B cell (primary cell): ENCODE measurements at regions not wholly inside any gene's neighbourhood (a gene's known extent, or its start where the extent isn't known, plus 50 kb on each side); places are given as distances from the start of the nearest gene placed in this dataset.
"Not testable (repeated sequence)": the region's sequence is repeated elsewhere in the genome, so short reads cannot be mapped to it uniquely, and the experiment has no call there.

Source experiments
- ATAC-seq: fragments of 200-7000 bp; cut with Tn5 transposase; one replicate; pipeline ENCODE4 v1.10.0; 2021; ENCODE audit warnings: low read depth, mild to moderate bottlenecking, moderate number of reproducible peaks, moderate library complexity
- CTCF ChIA-PET: fragments of 350-600 bp; sonication (Branson Sonifier 250); formaldehyde crosslinking; loops from one replicate; lab custom pipeline; 2021; ENCODE audit warnings: antibody characterized with exemption, inconsistent platforms; lab: Charles Lee
- POLR2A ChIA-PET: fragments of 350-600 bp; sonication (Branson Sonifier 250); formaldehyde crosslinking; loops from one replicate; lab custom pipeline; 2021; ENCODE audit warnings: antibody characterized with exemption; lab: Charles Lee
- DNase-seq: peaks from one replicate; pipeline ENCODE4 v3.0.0; 2013
- H2AFZ ChIP-seq: 2 replicates; pipeline ENCODE4 v1.6.1; 2012; ENCODE audit warnings: mild to moderate bottlenecking, low read depth, low read length; ENCODE audit not compliant: insufficient read depth, poor library complexity, severe bottlenecking
- H3K27ac ChIP-seq, 2 donors: 1 replicate in 1 of 2; 2 replicates in 1 of 2; pipeline ENCODE4 v1.5.1; 2012 to 2013; ENCODE audit warnings: low read length in 2 of 2, mild to moderate bottlenecking in 2 of 2, moderate library complexity in 1 of 2
- H3K27me3 ChIP-seq, 4 experiments: fragments of 200-600 bp in 1 of 4; sonication (generic) in 1 of 4; replicated peaks in 1 of 4; 1 replicate in 2 of 4; 2 replicates in 2 of 4; pipeline versions ENCODE4 v1.6.1 to v1.7.0; 2013 to 2016; ENCODE audit warnings: low read length in 3 of 4, mild to moderate bottlenecking in 2 of 4, mixed read lengths in 1 of 4, moderate library complexity in 1 of 4; ENCODE audit not compliant: insufficient read depth in 4 of 4, control insufficient read depth in 3 of 4; ENCODE audit errors: control extremely low read depth in 1 of 4
- H3K36me3 ChIP-seq, 2 experiments: replicated peaks in 1 of 2; 1 replicate in 1 of 2; 2 replicates in 1 of 2; pipeline versions ENCODE4 v1.6.1 to v1.7.1; 2013; ENCODE audit warnings: low read length in 1 of 2; ENCODE audit not compliant: insufficient read depth in 2 of 2, control insufficient read depth in 1 of 2; ENCODE audit errors: control extremely low read depth in 1 of 2, extremely low read depth in 1 of 2
- H3K4me1 ChIP-seq, 2 donors: fragments of 200-600 bp in 1 of 2; sonication (generic) in 1 of 2; 1 replicate in 1 of 2; 2 replicates in 1 of 2; pipeline versions ENCODE4 v1.5.1 to v1.6.1; 2013 to 2017; ENCODE audit warnings: low read length in 2 of 2; ENCODE audit not compliant: control insufficient read depth in 2 of 2, insufficient read depth in 2 of 2
- H3K4me2 ChIP-seq: replicated peaks from 2 replicates; pipeline ENCODE3; 2012; ENCODE audit warnings: mild to moderate bottlenecking, low read depth, low read length; ENCODE audit not compliant: poor library complexity, severe bottlenecking
- H3K4me3 ChIP-seq, 5 experiments: fragments of 200-600 bp in 1 of 5; sonication (generic) in 1 of 5; 1 replicate in 3 of 5; 2 replicates in 2 of 5; pipeline versions ENCODE4 v1.5.1 to v1.7.0; 2011 to 2016; ENCODE audit warnings: low read length in 4 of 5, mild to moderate bottlenecking in 4 of 5, low read depth in 2 of 5, control low read depth in 1 of 5, moderate library complexity in 1 of 5; ENCODE audit not compliant: insufficient read depth in 1 of 5; ENCODE audit errors: control extremely low read depth in 1 of 5, extremely low read depth in 1 of 5
- H3K79me2 ChIP-seq: fragments of 200-600 bp; sonication (generic); one replicate; pipeline ENCODE4 v1.6.0; 2016; ENCODE audit warnings: low read length; ENCODE audit not compliant: control insufficient read depth, insufficient read depth
- H3K9ac ChIP-seq: fragments of 200-600 bp; sonication (generic); 2 replicates; pipeline ENCODE4 v1.6.1; 2017; ENCODE audit warnings: mild to moderate bottlenecking, low read length, moderate library complexity
- H3K9me3 ChIP-seq, 3 donors: one replicate each; pipeline versions ENCODE4 v1.6.1 to v1.7.1; 2013; ENCODE audit warnings: low read length in 2 of 3; ENCODE audit not compliant: control insufficient read depth in 2 of 3, insufficient read depth in 1 of 3; ENCODE audit errors: control extremely low read depth in 1 of 3
- H4K20me1 ChIP-seq: 2 replicates; pipeline ENCODE4 v1.6.0; 2012; ENCODE audit warnings: mild to moderate bottlenecking, low read length; ENCODE audit not compliant: insufficient read depth, control insufficient read depth, poor library complexity, severe bottlenecking
- H3K27ac Mint-ChIP-seq: one replicate; pipeline ENCODE4 v1.8.0; 2021; ENCODE audit warnings: mixed read lengths
- H3K27me3 Mint-ChIP-seq: one replicate; pipeline ENCODE4 v1.8.0; 2021; ENCODE audit warnings: mixed read lengths
- H3K4me1 Mint-ChIP-seq: one replicate; pipeline ENCODE4 v1.8.0; 2021; ENCODE audit warnings: mixed read lengths
- H3K4me3 Mint-ChIP-seq: one replicate; pipeline ENCODE4 v1.8.0; 2021; ENCODE audit warnings: mixed read lengths
- H3K9me3 Mint-ChIP-seq: one replicate; pipeline ENCODE4 v1.8.0; 2022; ENCODE audit warnings: mixed read lengths; ENCODE audit not compliant: insufficient read depth
- CTCF ChIP-seq: fragments of 200-600 bp; IDR thresholded peaks from one replicate; pipeline ENCODE4 v1.8.0; 2022; ENCODE audit warnings: antibody characterized with exemption, mild to moderate bottlenecking
- EZH2 ChIP-seq: IDR thresholded peaks from 2 replicates; pipeline ENCODE4 v1.6.1; 2012; ENCODE audit warnings: borderline replicate concordance, low read depth, mild to moderate bottlenecking, moderate library complexity, low read length; ENCODE audit not compliant: insufficient read depth, poor library complexity, severe bottlenecking
- WGBS: methylation state at CpG from one replicate; pipeline ENCODE4 v1.1.5; 2013; ENCODE audit warnings: missing lambda C conversion rate; ENCODE audit not compliant: insufficient coverage; 5-methylcytosine and 5-hydroxymethylcytosine counted together
- intact Hi-C: fragments of 100-400 bp; cut with micrococcal nuclease; formaldehyde crosslinking; loops from one replicate; pipeline ENCODE4 v1.10.0; 2022

GRCh38 chr6:79134699-79135474, 56.8 kb upstream of the PHIP start:
- peaks cover 16% of the 10 kb centered on the region for H3K27me3 Mint-ChIP-seq
- Histone ChIP-seq H3K9me3 (peaks cover 0 to 14% (median 5%) of the 10 kb centered on the region in 3 donors), H3K9ac (no peak overlapping the region), H3K4me3 (no peak overlapping the region), H3K27ac (no peak overlapping the region), H3K4me1 (no peaks in the 10 kb centered on the region), H3K79me2 (no peaks in the 10 kb centered on the region), H2AFZ (no peak overlapping the region), H3K4me2 (no peak overlapping the region), H3K27me3 (peaks cover 0 to 11% (median 3%) of the 10 kb centered on the region in 4 experiments), H3K36me3 (no peaks in the 10 kb centered on the region), H4K20me1 (no peaks in the 10 kb centered on the region)
- CTCF ChIA-PET, result no interaction called here
- no peaks in the 10 kb centered on the region for H3K4me1 Mint-ChIP-seq
- no peak overlapping the region for H3K27ac Mint-ChIP-seq
- ATAC-seq (no peak), DNase-seq (no peak)
- peaks cover 11% of the 10 kb centered on the region for H3K9me3 Mint-ChIP-seq
- POLR2A ChIA-PET, result no interaction called here
- TF ChIP-seq EZH2 (no peak), CTCF (no peak)
- no peak overlapping the region for H3K4me3 Mint-ChIP-seq
- WGBS, result 64% methylated on average over 2 of the region's 2 CpGs
- intact Hi-C loops, result no loop called here

DNA sequence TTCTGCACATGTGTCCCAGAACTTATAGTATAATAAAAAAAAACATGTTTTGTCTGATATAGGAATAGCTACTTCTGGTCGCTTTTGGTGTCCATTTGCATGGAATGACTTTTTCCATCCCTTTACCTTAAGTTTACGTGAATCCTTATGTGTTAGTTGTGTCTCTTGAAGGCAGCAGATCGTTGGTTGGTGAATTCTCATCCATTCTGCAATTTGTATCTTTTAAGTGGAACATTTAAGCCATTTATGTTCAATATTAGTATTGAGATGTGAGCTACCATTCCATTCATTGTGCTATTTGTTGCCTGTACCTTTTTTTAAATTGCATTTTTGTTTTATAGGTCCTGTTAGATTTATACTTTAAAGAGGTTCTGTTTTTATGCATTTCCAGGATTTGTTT, 55.1 kb upstream of the PHIP start:
- H2AFZ ChIP-seq, result no peak overlapping the region
- H4K20me1 ChIP-seq, result no peaks in the 10 kb centered on the region
- peaks cover 0 to 14% (median 5%) of the 10 kb centered on the region in 3 donors for H3K9me3 ChIP-seq
- H3K27me3 ChIP-seq, result peaks cover 0 to 11% (median 3%) of the 10 kb centered on the region in 4 experiments
- no peak for ATAC-seq
- H3K36me3 ChIP-seq, result no peaks in the 10 kb centered on the region
- H3K79me2 ChIP-seq, result no peaks in the 10 kb centered on the region
- no peaks in the 10 kb centered on the region for H3K4me1 ChIP-seq
- no peak for DNase-seq
- no peak overlapping the region for H3K9ac ChIP-seq
- H3K4me2 ChIP-seq, result no peak overlapping the region
- no peaks in the 10 kb centered on the region for H3K4me1 Mint-ChIP-seq
- 80% methylated on average over 1 of the region's 3 CpGs for WGBS
- H3K4me3 Mint-ChIP-seq, result no peak overlapping the region
- POLR2A ChIA-PET, result no interaction called here
- intact Hi-C loops, result no loop called here
- H3K4me3 ChIP-seq, result no peak overlapping the region
- TF ChIP-seq EZH2, result no peak
- TF ChIP-seq CTCF, result no peak
- H3K27ac ChIP-seq, result no peak overlapping the region
- peaks cover 10% of the 10 kb centered on the region for H3K9me3 Mint-ChIP-seq
- peaks cover 17% of the 10 kb centered on the region for H3K27me3 Mint-ChIP-seq
- CTCF ChIA-PET, result no interaction called here
- no peak overlapping the region for H3K27ac Mint-ChIP-seq

DNA sequence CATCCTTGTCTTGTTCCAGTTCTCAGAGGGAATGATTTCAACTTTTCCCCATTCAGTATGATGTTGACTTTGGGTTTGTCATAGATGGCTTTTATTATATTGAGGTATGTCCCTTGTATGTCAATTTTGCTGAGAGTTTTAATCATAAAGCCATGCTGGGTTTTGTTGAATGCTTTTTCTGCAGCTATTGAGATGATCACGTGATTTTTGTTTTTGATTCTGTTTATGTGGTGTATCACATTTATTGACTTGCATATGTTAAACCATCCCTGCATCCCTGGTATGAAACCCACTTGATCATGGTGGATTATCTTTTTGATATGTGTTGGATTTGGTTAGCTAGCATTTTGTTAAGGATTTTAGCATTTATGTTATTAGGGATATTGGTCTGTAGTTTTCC, 53.2 kb upstream of the PHIP start:
- H3K4me2 ChIP-seq, ATAC-seq, H3K4me3 Mint-ChIP-seq, H3K27ac Mint-ChIP-seq, H3K4me1 ChIP-seq, H3K4me1 Mint-ChIP-seq, H3K79me2 ChIP-seq, H3K36me3 ChIP-seq, CTCF ChIA-PET, H4K20me1 ChIP-seq, intact Hi-C loops, H3K4me3 ChIP-seq, H3K9me3 Mint-ChIP-seq, H3K9ac ChIP-seq, H2AFZ ChIP-seq, H3K27ac ChIP-seq, DNase-seq: not testable (repeated sequence)
- Histone ChIP-seq H3K27me3 (peaks cover 0 to 11% (median 3%) of the 10 kb centered on the region in 4 experiments), H3K9me3 (peaks cover 0 to 17% (median 5%) of the 10 kb centered on the region in 3 donors)
- WGBS, result no CpG with 5 or more reads among the region's 1 CpG
- peaks cover 11% of the 10 kb centered on the region for H3K27me3 Mint-ChIP-seq
- POLR2A ChIA-PET, result interaction anchor here (0.6 kb wide), 1 partner anchor 70 kb away, joined by 3 read pairs; no protein-coding TSS in a partner anchor
